ENCODE measurements at regions not wholly inside any gene's neighbourhood (a gene's known extent, or its start where the extent isn't known, plus 50 kb on each side); places are given as distances from the start of the nearest gene placed in this dataset.

GRCh38 chr9:27752069-27752468, 178.8 kb upstream of the C9orf72 start:
- H4K5ac ChIP-seq (ENCODE audit: low read depth, low read length) = no peak overlapping the region
- no peak overlapping the region for H2BK5ac ChIP-seq (ENCODE audit: low read depth, low read length, poor library complexity, severe bottlenecking)
- H2BK120ac ChIP-seq (ENCODE audit: low read depth, low read length) = no peak overlapping the region
- H3K56ac ChIP-seq (ENCODE audit: extremely low read depth, insufficient read depth, low read length) = no peak overlapping the region
- no peak overlapping the region for H2AFZ ChIP-seq (replicated peaks; ENCODE audit: low read length, poor library complexity)
- in situ Hi-C loops (cut with MboI; ENCODE audit: low sequenced_read_pairs) (no loop called here), dilution Hi-C loops (cut with HindIII; ENCODE audit: low sequenced_read_pairs, unreplicated experiment) (no loop called here), intact Hi-C loops (cut with micrococcal nuclease) (no loop called here)
- H3K4ac ChIP-seq (ENCODE audit: low read depth, low read length) = no peak overlapping the region
- no peak overlapping the region for H3K4me3 ChIP-seq (ENCODE audit: insufficient read depth, low read depth, low read length)
- H3K36me3 ChIP-seq (ENCODE audit: control insufficient read depth, insufficient read depth, low read length) = no peaks in the 10 kb centered on the region
- no CpG with 5 or more reads among the region's 4 CpGs for WGBS, 2 experiments (ENCODE audit: extremely low coverage in 2 of 2, insufficient read length in 1 of 2)
- no peak for DNase-seq
- H4K20me1 ChIP-seq (ENCODE audit: insufficient read depth, low read length) = no peaks in the 10 kb centered on the region
- H3K9me1 ChIP-seq (ENCODE audit: insufficient read depth, low read length) = no peaks in the 10 kb centered on the region
- H4K91ac ChIP-seq (ENCODE audit: insufficient read depth, low read depth, low read length) = no peak overlapping the region
- no peak overlapping the region for H3K27ac ChIP-seq (ENCODE audit: insufficient read depth, low read length)
- peaks cover 2% of the 10 kb centered on the region; the same call in 1 of the 2 replicates for H3K9me3 ChIP-seq (ENCODE audit: control insufficient read depth, insufficient read depth, low read length)
- no peak overlapping the region for H2AK5ac ChIP-seq (ENCODE audit: low read depth, low read length)
- no peak for ATAC-seq (ENCODE audit: low read depth)
- H3K4me2 ChIP-seq (ENCODE audit: low read depth, low read length) = no peak overlapping the region
- TF ChIP-seq RCOR1 (IDR thresholded peaks at IDR 0.05; ENCODE audit: insufficient replicate concordance, low read length) = no peak
- TF ChIP-seq MAZ (IDR thresholded peaks at IDR 0.05; ENCODE audit: borderline replicate concordance, low read depth, low read length) = no peak
- no peak for TF ChIP-seq MXI1 (IDR thresholded peaks at IDR 0.05; ENCODE audit: borderline replicate concordance, low read depth, low read length)
- no peak for TF ChIP-seq CHD1 (IDR thresholded peaks at IDR 0.05; ENCODE audit: low read depth, low read length)
- no peak for TF ChIP-seq BHLHE40 (IDR thresholded peaks at IDR 0.05; ENCODE audit: low read depth, low read length)
- no peak for TF ChIP-seq POLR2A (IDR thresholded peaks at IDR 0.05; ENCODE audit: low read depth, low read length)
- CTCF ChIA-PET = no interaction called here
- no peak overlapping the region for H2BK20ac ChIP-seq (ENCODE audit: low read depth, low read length)
- no peak overlapping the region for H2BK15ac ChIP-seq (ENCODE audit: low read depth, low read length)
- no peak overlapping the region for H3K9ac ChIP-seq (ENCODE audit: low read depth, low read length)
- H3K14ac ChIP-seq (replicated peaks; ENCODE audit: low read depth, low read length) = no peak overlapping the region
- H3K79me1 ChIP-seq (ENCODE audit: low read depth in 1 of 2, low read length in 2 of 2) = no peaks in the 10 kb centered on the region
- POLR2A ChIA-PET (ENCODE audit: unreplicated experiment) = no interaction called here
- no TSS peak for BruUV-seq (replicated peaks)
- H3K23ac ChIP-seq (ENCODE audit: low read depth, low read length) = no peak overlapping the region
- no peak overlapping the region for H4K8ac ChIP-seq (ENCODE audit: low read depth in 2 of 2, low read length in 2 of 2)
- no peak overlapping the region for H2AK9ac ChIP-seq (replicated peaks; ENCODE audit: low read depth, low read length, poor library complexity)
- H3K27me3 ChIP-seq (ENCODE audit: control insufficient read depth, insufficient read depth, low read length) = no peaks in the 10 kb centered on the region
- no peak overlapping the region for H3K18ac ChIP-seq (ENCODE audit: low read depth, low read length)
- no peaks in the 10 kb centered on the region for H3K4me1 ChIP-seq (ENCODE audit: control insufficient read depth, insufficient read depth, low read length)
